ENCODE measurements at regions not wholly inside any gene's neighbourhood (a gene's known extent, or its start where the extent isn't known, plus 50 kb on each side); places are given as distances from the start of the nearest gene placed in this dataset.
"Not testable (repeated sequence)": the region's sequence is repeated elsewhere in the genome, so short reads cannot be mapped to it uniquely, and the experiment has no call there.

GRCh38 chr4:4959344-4960074 lies 59.7 kb downstream of the CYTL1 start:
- H3K27ac ChIP-seq (ENCODE audit: extremely low read length, insufficient read depth, low read length); H3K36me3 ChIP-seq (replicated peaks in 1 of 2; ENCODE audit: control insufficient read depth in 1 of 2, insufficient read depth in 2 of 2, low read length in 2 of 2); POLR2A ChIA-PET; DNase-seq (ENCODE audit: low spot score); H3K4me3 ChIP-seq (replicated peaks in 1 of 3; ENCODE audit: insufficient read depth in 1 of 3, low read depth in 2 of 3, low read length in 3 of 3); H4K20me1 ChIP-seq (ENCODE audit: insufficient read depth, low read length); BruUV-seq (replicated peaks); FAIRE-seq; H3K79me2 ChIP-seq (ENCODE audit: insufficient read depth, low read length); H3K4me1 ChIP-seq (ENCODE audit: insufficient read depth, low read length); ATAC-seq; intact Hi-C loops (cut with micrococcal nuclease; ENCODE audit: unreplicated experiment); H3K9ac ChIP-seq (ENCODE audit: insufficient read depth, low read depth, low read length); H3K4me2 ChIP-seq (ENCODE audit: low read depth, low read length); H3K27me3 ChIP-seq (ENCODE audit: control insufficient read depth in 1 of 2, insufficient read depth in 2 of 2, low read length in 2 of 2); CTCF ChIA-PET (ENCODE audit: low intra/inter-chr PET ratio, low total read pairs); H2AFZ ChIP-seq (ENCODE audit: low read length); in situ Hi-C loops (cut with HindIII; ENCODE audit: extremely low pct_ligation_motif_present, low pct_unique_long_range_greater_than_20kb): not testable (repeated sequence)
- peaks cover 34% of the 10 kb centered on the region for H3K9me3 ChIP-seq (ENCODE audit: low read length)
- 76% methylated on average over 20 of the region's 29 CpGs for WGBS (ENCODE audit: low lambda C conversion rate)

GRCh38 chr4:4960574-4960973 lies 58.7 kb downstream of the CYTL1 start:
- CTCF ChIA-PET (ENCODE audit: low intra/inter-chr PET ratio, low total read pairs): no interaction called here
- Histone ChIP-seq H3K4me3 (replicated peaks in 1 of 3; ENCODE audit: insufficient read depth in 1 of 3, low read depth in 2 of 3, low read length in 3 of 3) (no peak overlapping the region), H3K9ac (ENCODE audit: insufficient read depth, low read depth, low read length) (no peak overlapping the region), H3K27ac (ENCODE audit: extremely low read length, insufficient read depth, low read length) (no peak overlapping the region), H3K9me3 (ENCODE audit: low read length) (peaks cover 34% of the 10 kb centered on the region), H3K4me2 (ENCODE audit: low read depth, low read length) (no peak overlapping the region), H3K36me3 (replicated peaks in 1 of 2; ENCODE audit: control insufficient read depth in 1 of 2, insufficient read depth in 2 of 2, low read length in 2 of 2) (no peaks in the 10 kb centered on the region), H4K20me1 (ENCODE audit: insufficient read depth, low read length) (no peaks in the 10 kb centered on the region), H3K79me2 (ENCODE audit: insufficient read depth, low read length) (no peaks in the 10 kb centered on the region), H3K4me1 (ENCODE audit: insufficient read depth, low read length) (no peaks in the 10 kb centered on the region), H2AFZ (ENCODE audit: low read length) (no peak overlapping the region), H3K27me3 (ENCODE audit: control insufficient read depth in 1 of 2, insufficient read depth in 2 of 2, low read length in 2 of 2) (no peaks in the 10 kb centered on the region)
- in situ Hi-C loops (cut with HindIII; ENCODE audit: extremely low pct_ligation_motif_present, low pct_unique_long_range_greater_than_20kb): no loop called here
- ATAC-seq: no peak
- no peak for FAIRE-seq
- POLR2A ChIA-PET: no interaction called here
- BruUV-seq (replicated peaks): no TSS peak
- WGBS (ENCODE audit: low lambda C conversion rate): 4% methylated on average over 2 of the region's 2 CpGs
- no peak for DNase-seq (ENCODE audit: low spot score)
- intact Hi-C loops (cut with micrococcal nuclease; ENCODE audit: unreplicated experiment): no loop called here
- no peak for TF ChIP-seq RERE (CRISPR knock-in tag; IDR thresholded peaks at IDR 0.05; ENCODE audit: low read depth)
- TF ChIP-seq ZNF687 (CRISPR knock-in tag; IDR thresholded peaks at IDR 0.05): no peak
- TF ChIP-seq ZBTB3 (CRISPR knock-in tag; IDR thresholded peaks at IDR 0.05; ENCODE audit: borderline replicate concordance, low read depth): no peak
- no peak for TF ChIP-seq ZNF644 (CRISPR knock-in tag; IDR thresholded peaks at IDR 0.05; ENCODE audit: low read depth)
- TF ChIP-seq THYN1 (CRISPR knock-in tag; IDR thresholded peaks at IDR 0.05; ENCODE audit: borderline replicate concordance, low read depth): no peak
- TF ChIP-seq GATAD1 (CRISPR knock-in tag; IDR thresholded peaks at IDR 0.05): no peak
- no peak for TF ChIP-seq TMF1 (CRISPR knock-in tag; IDR thresholded peaks at IDR 0.05; ENCODE audit: low read depth)
